MCF 10A (cell line): ENCODE measurements at regions not wholly inside any gene's neighbourhood (a gene's known extent, or its start where the extent isn't known, plus 50 kb on each side); places are given as distances from the start of the nearest gene placed in this dataset.

Experiments used
- BruUV-seq: library from RNA; stranded (reverse); fragments of 400-500 nt; replicated peaks from 2 replicates; lab custom pipeline; 2021; lab: Mats Ljungman, UMichigan
- CTCF ChIA-PET: fragments of 300-600 bp; sonication (Branson Sonifier 250); formaldehyde crosslinking; extraction: SDS; loops from one replicate; lab custom pipeline; 2021; ENCODE audit warnings: antibody characterized with exemption, inconsistent platforms; lab: Yijun Ruan, JAX
- POLR2A ChIA-PET: fragments of 300-600, 350-650 bp; sonication (Branson Sonifier 250); formaldehyde crosslinking; extraction: SDS; loops from one replicate; lab custom pipeline; 2020; ENCODE audit warnings: antibody characterized with exemption, inconsistent platforms; lab: Yijun Ruan, JAX
- DNase-seq: peaks from one replicate; pipeline ENCODE4 v3.0.0-alpha.2; 2018; ENCODE audit not compliant: unreplicated experiment
- H3K27ac Mint-ChIP-seq: one replicate; pipeline ENCODE4 v1.8.0; 2022; ENCODE audit warnings: mild to moderate bottlenecking, low read depth, mixed read lengths; ENCODE audit not compliant: unreplicated experiment
- H3K27me3 Mint-ChIP-seq: one replicate; pipeline ENCODE4 v1.8.0; 2022; ENCODE audit warnings: mixed read lengths; ENCODE audit not compliant: insufficient read depth, unreplicated experiment
- H3K36me3 Mint-ChIP-seq: one replicate; pipeline ENCODE4 v1.8.0; 2022; ENCODE audit warnings: mild to moderate bottlenecking, moderate library complexity, mixed read lengths; ENCODE audit not compliant: insufficient read depth, unreplicated experiment
- H3K4me1 Mint-ChIP-seq: one replicate; pipeline ENCODE4 v1.8.0; 2022; ENCODE audit warnings: mixed read lengths; ENCODE audit not compliant: insufficient read depth, unreplicated experiment
- H3K4me3 Mint-ChIP-seq: one replicate; pipeline ENCODE4 v1.8.0; 2022; ENCODE audit warnings: mild to moderate bottlenecking, moderate library complexity, mixed read lengths; ENCODE audit not compliant: unreplicated experiment
- H3K9me3 Mint-ChIP-seq: one replicate; pipeline ENCODE4 v1.8.0; 2022; ENCODE audit warnings: mixed read lengths; ENCODE audit not compliant: unreplicated experiment
- intact Hi-C: fragments of 100-400 bp; cut with micrococcal nuclease; formaldehyde crosslinking; loops from 2 replicates; pipeline ENCODE4 v1.14.1; 2022
- TF ChIP-seq, protein P1 (sequence below): fragments of 200-600 bp; IDR thresholded peaks from one replicate; pipeline ENCODE4 v1.8.0; 2022; ENCODE audit warnings: antibody characterized with exemption, mild to moderate bottlenecking; ENCODE audit not compliant: unreplicated experiment

DNA sequence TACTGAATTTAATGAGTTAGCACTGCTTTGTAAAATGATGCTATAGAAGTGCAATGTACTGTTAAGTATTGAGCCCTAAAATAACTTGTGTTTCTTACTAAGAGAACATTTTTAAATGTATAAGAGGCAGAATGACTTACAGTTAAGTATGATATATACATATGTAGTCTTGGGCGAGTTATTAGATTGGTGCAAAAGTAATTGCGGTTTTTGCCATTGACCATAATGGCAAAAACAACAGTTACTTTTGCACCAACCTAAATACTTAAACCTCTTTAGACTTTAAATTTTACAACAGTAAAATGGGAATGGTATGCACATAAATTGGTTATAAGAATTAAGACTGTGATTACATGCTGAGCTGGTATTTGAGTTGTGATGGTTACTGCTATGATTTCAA, 79.8 kb downstream of the CNTN3 start:
- TF ChIP-seq, protein P1, sequence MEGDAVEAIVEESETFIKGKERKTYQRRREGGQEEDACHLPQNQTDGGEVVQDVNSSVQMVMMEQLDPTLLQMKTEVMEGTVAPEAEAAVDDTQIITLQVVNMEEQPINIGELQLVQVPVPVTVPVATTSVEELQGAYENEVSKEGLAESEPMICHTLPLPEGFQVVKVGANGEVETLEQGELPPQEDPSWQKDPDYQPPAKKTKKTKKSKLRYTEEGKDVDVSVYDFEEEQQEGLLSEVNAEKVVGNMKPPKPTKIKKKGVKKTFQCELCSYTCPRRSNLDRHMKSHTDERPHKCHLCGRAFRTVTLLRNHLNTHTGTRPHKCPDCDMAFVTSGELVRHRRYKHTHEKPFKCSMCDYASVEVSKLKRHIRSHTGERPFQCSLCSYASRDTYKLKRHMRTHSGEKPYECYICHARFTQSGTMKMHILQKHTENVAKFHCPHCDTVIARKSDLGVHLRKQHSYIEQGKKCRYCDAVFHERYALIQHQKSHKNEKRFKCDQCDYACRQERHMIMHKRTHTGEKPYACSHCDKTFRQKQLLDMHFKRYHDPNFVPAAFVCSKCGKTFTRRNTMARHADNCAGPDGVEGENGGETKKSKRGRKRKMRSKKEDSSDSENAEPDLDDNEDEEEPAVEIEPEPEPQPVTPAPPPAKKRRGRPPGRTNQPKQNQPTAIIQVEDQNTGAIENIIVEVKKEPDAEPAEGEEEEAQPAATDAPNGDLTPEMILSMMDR, result no peak
- no peak for DNase-seq
- H3K4me3 Mint-ChIP-seq, result no peak overlapping the region
- no peak overlapping the region for H3K27ac Mint-ChIP-seq
- POLR2A ChIA-PET, result no interaction called here
- intact Hi-C loops, result loop anchor here (10.0 kb wide), 1 partner anchor 80 kb away; the partner anchor contains the start of gene CNTN3
- CTCF ChIA-PET, result no interaction called here
- H3K27me3 Mint-ChIP-seq, result no peaks in the 10 kb centered on the region
- no TSS peak for BruUV-seq
- no peaks in the 10 kb centered on the region for H3K9me3 Mint-ChIP-seq
- no peaks in the 10 kb centered on the region for H3K36me3 Mint-ChIP-seq
- peaks cover 33% of the 10 kb centered on the region for H3K4me1 Mint-ChIP-seq

DNA sequence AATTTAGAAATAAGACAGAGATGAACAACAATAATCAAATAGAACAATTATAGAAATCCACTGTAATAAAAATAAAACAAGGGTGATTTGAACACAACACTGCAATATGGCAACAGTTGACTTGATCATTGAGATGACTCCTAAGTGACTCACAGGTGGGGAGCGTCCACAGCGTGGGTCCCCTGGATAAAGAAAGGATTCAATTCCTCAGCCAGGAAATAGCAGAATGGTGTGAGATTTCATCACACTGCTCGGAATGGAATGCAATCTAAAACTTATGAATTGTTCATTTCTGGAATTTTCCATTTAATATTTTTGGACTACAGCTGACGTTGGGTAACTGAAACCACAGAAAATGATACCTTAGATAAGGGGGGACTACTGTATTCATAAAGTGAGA, 82.0 kb downstream of the CNTN3 start:
- POLR2A ChIA-PET, result no interaction called here
- DNase-seq, result peak; percentile 75
- no peaks in the 10 kb centered on the region for H3K36me3 Mint-ChIP-seq

DNA sequence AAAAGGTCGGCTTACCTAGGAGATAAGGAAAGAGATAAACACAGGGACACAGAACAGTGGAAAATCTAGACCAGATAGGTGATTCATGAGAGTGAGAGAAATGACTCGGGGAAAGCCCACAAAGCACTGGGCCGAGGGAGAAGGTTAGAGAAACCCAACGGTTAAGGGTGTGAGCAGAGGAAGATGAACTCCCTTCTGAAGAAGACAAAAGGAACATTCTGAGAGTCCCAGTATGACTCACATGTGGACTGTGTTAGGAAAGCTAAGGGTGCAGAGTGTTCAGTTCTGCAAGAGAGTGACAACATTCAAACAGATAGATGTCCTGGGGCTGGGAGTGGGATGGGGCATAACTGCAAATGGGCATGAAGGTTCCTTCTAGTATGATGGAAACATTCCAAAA, 83.0 kb downstream of the CNTN3 start:
- no peaks in the 10 kb centered on the region for H3K9me3 Mint-ChIP-seq
- DNase-seq, result peak; percentile 71
- peak overlapping the region; percentile 22 for H3K4me3 Mint-ChIP-seq
- no peaks in the 10 kb centered on the region for H3K36me3 Mint-ChIP-seq
- BruUV-seq, result no TSS peak
- intact Hi-C loops, result loop anchor here (10.0 kb wide), 1 partner anchor 83 kb away; the partner anchor contains the start of gene CNTN3
- POLR2A ChIA-PET, result no interaction called here
- peaks cover 31% of the 10 kb centered on the region for H3K4me1 Mint-ChIP-seq
- CTCF ChIA-PET, result no interaction called here
- TF ChIP-seq, protein P1, result no peak
- peak overlapping the region; percentile 13 for H3K27ac Mint-ChIP-seq
- H3K27me3 Mint-ChIP-seq, result no peaks in the 10 kb centered on the region

More for the DNA sequence above, 82.0 kb downstream of the CNTN3 start:
- peaks cover 33% of the 10 kb centered on the region for H3K4me1 Mint-ChIP-seq
- no peaks in the 10 kb centered on the region for H3K27me3 Mint-ChIP-seq
- intact Hi-C loops, result loop anchor here (10.0 kb wide), 1 partner anchor 82 kb away; the partner anchor contains the start of gene CNTN3
- TF ChIP-seq, protein P1, result no peak
- CTCF ChIA-PET, result no interaction called here
- BruUV-seq, result no TSS peak
- no peaks in the 10 kb centered on the region for H3K9me3 Mint-ChIP-seq
- peak overlapping the region; percentile 74 for H3K27ac Mint-ChIP-seq
- H3K4me3 Mint-ChIP-seq, result no peak overlapping the region

DNA sequence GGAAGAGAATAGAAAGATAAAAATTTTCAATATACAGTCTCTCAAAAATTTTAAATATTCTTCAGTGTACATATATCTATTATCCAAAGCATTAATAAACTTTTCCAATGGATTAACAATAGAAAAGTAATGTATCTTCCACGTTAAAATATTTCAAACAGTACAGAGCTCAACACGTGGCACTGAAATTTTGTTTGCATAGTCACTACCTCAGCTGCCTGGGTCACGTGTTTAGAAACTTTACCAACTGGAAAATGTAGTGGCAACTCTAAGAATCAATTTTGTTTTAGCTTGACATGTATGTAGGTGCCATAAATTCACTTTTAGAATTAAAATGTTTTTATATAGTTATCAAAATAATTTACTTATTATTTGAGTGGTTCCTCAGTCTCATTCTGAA, 85.3 kb downstream of the CNTN3 start:
- H3K4me3 Mint-ChIP-seq, result no peak overlapping the region
- intact Hi-C loops, result no loop called here
- DNase-seq, result no peak
- H3K27ac Mint-ChIP-seq, result no peak overlapping the region
- no peaks in the 10 kb centered on the region for H3K36me3 Mint-ChIP-seq
- no TSS peak for BruUV-seq
- POLR2A ChIA-PET, result interaction anchor here (0.5 kb wide), 1 partner anchor 335 kb away, joined by 4 read pairs; no protein-coding TSS in a partner anchor
- CTCF ChIA-PET, result no interaction called here
- H3K4me1 Mint-ChIP-seq, result peaks cover 35% of the 10 kb centered on the region
- H3K27me3 Mint-ChIP-seq, result no peaks in the 10 kb centered on the region
- TF ChIP-seq, protein P1, result no peak
- no peaks in the 10 kb centered on the region for H3K9me3 Mint-ChIP-seq
